ENCODE measurements at regions not wholly inside any gene's neighbourhood (a gene's known extent, or its start where the extent isn't known, plus 50 kb on each side); places are given as distances from the start of the nearest gene placed in this dataset.

DNA sequence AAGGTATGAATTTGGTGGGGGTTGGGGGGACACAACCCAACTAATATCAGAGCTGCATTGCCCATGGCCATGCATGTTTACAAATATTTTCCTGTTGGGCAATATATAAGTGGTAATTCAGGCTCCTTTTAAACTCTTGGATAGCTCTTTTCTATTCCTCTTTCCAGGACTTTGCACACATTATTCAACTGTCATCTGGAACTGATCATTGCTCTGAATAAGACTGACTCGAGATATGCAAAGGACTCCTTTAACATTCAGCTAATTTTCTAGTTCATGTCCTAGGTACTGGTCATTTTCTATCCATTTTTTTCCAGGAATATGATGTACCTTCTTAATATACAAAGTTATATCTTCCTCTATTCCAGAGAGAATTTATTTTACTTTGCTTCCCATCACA, 89.5 kb upstream of the STK32A start:
- no peak for TF ChIP-seq CTCF (IDR thresholded peaks at IDR 0.05; ENCODE audit: low read depth, low read length, missing control alignments)
- H3K4me3 ChIP-seq (ENCODE audit: low read depth, low read length) = no peak overlapping the region
- in situ Hi-C loops (cut with HindIII; ENCODE audit: low sequenced_read_pairs) = no loop called here
- DNase-seq (ENCODE audit: low read depth) = no peak

DNA sequence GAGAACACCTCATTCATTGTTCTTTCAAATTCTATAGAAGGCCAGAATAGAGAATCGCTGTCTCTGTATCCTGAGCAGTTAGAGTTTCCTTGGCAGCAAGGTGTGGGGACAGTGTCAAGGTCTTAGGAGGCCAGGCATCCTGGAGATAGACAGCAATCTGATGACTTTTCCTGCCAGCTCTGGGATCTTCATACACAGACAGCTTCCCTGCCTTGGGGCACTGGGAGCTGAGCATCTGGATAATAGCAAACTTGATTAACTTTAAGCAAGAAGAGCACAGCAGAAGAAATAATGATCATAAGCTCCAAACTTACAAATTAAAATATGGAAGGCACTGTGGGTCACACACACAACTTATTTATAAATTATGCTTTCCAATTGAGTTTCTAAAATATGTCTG, 86.1 kb upstream of the STK32A start:
- in situ Hi-C loops (cut with HindIII; ENCODE audit: low sequenced_read_pairs) = no loop called here
- no peak for DNase-seq (ENCODE audit: low read depth)
- no peak for TF ChIP-seq CTCF (IDR thresholded peaks at IDR 0.05; ENCODE audit: low read depth, low read length, missing control alignments)
- no peak overlapping the region for H3K4me3 ChIP-seq (ENCODE audit: low read depth, low read length)

DNA sequence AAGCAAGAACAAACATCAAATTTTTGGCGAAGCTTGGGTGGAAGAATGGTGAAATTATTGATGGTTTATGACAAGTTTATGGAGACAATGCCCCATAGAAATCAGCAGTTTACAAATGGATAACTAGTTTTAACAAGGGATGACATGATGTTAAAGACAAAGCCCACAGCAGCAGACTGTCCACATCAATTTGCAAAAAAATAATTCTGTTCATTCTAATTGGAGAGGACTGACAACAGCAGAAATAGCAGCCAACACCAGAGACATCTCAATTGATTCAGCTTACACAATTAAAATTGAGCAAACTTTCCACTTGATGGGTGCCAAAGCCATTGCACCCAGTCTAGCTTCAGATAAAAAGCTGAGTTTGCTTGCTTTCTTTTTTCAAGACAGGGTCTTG, 82.7 kb upstream of the STK32A start:
- in situ Hi-C loops (cut with HindIII; ENCODE audit: low sequenced_read_pairs) = no loop called here
- DNase-seq (ENCODE audit: low read depth) = no peak
- no peak overlapping the region for H3K4me3 ChIP-seq (ENCODE audit: low read depth, low read length)
- no peak for TF ChIP-seq CTCF (IDR thresholded peaks at IDR 0.05; ENCODE audit: low read depth, low read length, missing control alignments)

- in situ Hi-C loops (cut with HindIII; ENCODE audit: low sequenced_read_pairs) = no loop called here
- no peak for TF ChIP-seq CTCF (IDR thresholded peaks at IDR 0.05; ENCODE audit: low read depth, low read length, missing control alignments)
- no peak overlapping the region for H3K4me3 ChIP-seq (ENCODE audit: low read depth, low read length)
- no peak for DNase-seq (ENCODE audit: low read depth)
These were observed 80.0 kb upstream of the STK32A start for GRCh38 chr5:147154809-147155208.

- TF ChIP-seq CTCF (IDR thresholded peaks at IDR 0.05; ENCODE audit: low read depth, low read length, missing control alignments) = no peak
- in situ Hi-C loops (cut with HindIII; ENCODE audit: low sequenced_read_pairs) = no loop called here
- no peak for DNase-seq (ENCODE audit: low read depth)
- no peak overlapping the region for H3K4me3 ChIP-seq (ENCODE audit: low read depth, low read length)
These were observed 78.8 kb upstream of the STK32A start for GRCh38 chr5:147156012-147156411.

DNA sequence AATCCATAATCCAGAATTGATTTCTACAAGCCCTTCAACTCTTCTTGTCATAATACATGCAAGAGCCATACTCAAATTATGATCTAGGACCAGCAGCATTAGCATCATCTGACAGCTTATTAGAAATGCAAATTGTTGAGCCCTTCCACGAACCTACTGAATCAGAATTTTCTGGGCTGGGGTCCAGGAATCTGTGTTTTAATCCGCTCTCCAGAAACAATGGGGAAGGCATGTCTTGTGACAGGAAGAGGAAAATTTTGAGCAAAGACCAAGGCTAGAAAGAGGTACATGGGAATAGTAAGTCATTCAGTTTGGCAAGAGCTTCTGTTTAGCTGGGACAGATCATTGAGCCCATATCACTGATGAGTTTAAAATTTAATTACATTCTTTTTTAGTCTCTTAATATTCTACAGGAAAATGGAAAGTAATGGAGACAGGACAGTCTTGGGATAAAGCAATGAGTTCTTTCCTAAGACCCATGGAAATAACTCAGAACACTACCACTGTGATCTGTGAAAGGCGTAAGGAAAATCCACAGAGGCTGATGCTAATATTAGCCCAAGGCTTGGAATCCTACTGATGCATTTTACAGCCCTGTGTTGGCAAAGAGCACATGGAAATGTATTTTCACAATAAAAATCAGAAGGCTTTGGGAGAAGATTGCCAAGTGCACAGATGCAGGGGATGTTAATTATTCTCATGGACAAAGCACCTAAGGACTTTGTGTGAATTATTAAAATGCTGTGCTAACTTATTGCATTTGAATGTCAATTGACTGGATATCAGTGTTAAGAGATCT, 73.7 kb upstream of the STK32A start:
- no peak for TF ChIP-seq CTCF (IDR thresholded peaks at IDR 0.05; ENCODE audit: low read depth, low read length, missing control alignments)
- in situ Hi-C loops (cut with HindIII; ENCODE audit: low sequenced_read_pairs) = no loop called here
- peak; percentile 20 for DNase-seq (ENCODE audit: low read depth)
- no peak overlapping the region for H3K4me3 ChIP-seq (ENCODE audit: low read depth, low read length)
